Medulla oblongata (tissue), 1 donor: ENCODE measurements at regions not wholly inside any gene's neighbourhood (a gene's known extent, or its start where the extent isn't known, plus 50 kb on each side); places are given as distances from the start of the nearest gene placed in this dataset.
"Not testable (repeated sequence)": the region's sequence is repeated elsewhere in the genome, so short reads cannot be mapped to it uniquely, and the experiment has no call there.

Experiments
- DNase-seq: peaks from one replicate; pipeline ENCODE4 v3.0.0-alpha.2; 2015; ENCODE audit errors: extremely low spot score

DNA sequence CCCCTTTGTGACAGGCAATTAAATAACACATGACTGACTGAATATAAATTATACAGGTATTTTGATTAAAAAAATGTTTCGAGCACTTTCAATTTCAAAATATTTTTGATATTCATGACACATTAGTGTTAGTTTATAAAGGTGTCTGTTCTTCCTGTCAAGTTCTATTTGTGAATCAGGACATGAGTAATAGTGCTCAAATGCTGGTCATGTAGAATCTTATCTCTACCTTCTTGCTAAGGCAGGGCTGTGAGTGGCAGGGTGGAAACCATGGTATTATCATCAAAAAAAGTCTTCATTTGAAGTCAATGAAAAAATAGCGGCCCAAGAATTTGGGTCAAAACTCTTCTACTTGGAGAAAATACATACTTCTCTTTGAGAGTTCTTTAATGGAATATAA lies 250.2 kb downstream of the DACT1 start:
- no peak for DNase-seq

- no peak for DNase-seq
Measured at GRCh38 chr14:58898655-58899316, 261.0 kb downstream of the DACT1 start.

DNA sequence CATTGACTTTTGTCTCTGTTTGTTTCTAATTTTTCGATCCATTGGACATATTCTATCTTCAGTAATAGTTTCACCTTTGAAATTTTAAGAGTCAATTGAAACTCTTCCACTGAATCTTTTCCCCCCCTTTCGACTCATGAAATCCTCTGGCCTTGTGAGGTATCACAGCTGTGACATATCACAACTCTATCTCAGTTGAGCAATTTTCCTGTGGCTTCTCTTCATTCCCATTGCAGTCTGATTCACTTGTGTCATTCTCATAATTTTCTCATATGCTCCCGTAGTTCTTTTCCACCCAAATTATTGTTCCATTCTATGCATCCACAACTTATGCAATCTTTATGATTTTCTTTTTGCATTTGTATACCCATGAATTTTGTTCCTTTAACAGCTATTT lies 261.6 kb downstream of the DACT1 start:
- DNase-seq, result no peak

- DNase-seq, result no peak
Measured at GRCh38 chr14:58901826-58902225, 264.1 kb downstream of the DACT1 start.

DNA sequence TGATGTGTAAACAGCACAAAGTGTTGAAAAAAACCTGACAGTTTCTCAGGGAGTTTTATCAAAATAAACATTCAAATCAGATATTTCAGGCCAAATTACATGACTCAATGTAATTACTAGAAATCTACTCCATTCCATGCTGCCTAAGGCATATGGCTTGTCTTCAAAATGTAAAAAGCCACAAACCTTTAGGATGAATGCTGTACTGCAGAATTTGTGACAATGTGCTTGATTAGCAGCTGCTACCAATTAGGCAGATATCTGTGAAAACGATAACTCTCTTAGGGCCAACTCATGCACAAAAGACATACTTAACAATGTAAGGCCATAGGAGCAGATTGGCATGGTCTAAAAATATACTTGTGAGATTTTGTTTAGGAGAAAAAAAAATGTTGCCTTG lies 267.0 kb downstream of the DACT1 start:
- no peak for DNase-seq

GRCh38 chr14:58907803-58908202 lies 270.0 kb downstream of the DACT1 start:
- no peak for DNase-seq

GRCh38 chr14:58912287-58912686 lies 274.5 kb downstream of the DACT1 start:
- no peak for DNase-seq

GRCh38 chr14:58912799-58913432 lies 275.2 kb downstream of the DACT1 start:
- DNase-seq, result no peak

- peak; percentile 3 for DNase-seq
Measured at GRCh38 chr14:58914279-58914855, 274.1 kb upstream of the DAAM1 start.

DNA sequence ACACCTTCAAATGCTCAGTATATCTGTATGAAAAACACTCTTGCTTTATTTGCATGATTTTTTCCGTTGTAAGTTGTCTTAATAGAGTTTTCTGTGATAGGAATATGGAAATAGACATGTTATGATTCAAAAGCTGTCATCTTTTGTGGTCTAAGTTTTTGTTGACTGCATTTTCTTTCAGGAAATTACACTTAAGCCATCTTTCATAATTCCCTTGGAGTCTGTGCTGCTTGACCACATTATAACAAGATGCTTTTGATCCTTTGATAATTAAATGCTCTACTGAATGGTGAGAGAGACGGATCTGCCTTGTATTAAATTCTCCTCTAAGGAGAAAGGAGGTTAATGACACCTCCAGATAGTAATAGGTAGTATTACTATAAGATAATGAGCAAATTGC lies 272.8 kb upstream of the DAAM1 start:
- no peak for DNase-seq

- DNase-seq, result no peak
Measured at GRCh38 chr14:58918066-58918738, 270.3 kb upstream of the DAAM1 start.

GRCh38 chr14:58919217-58919616 lies 269.2 kb upstream of the DAAM1 start:
- no peak for DNase-seq

DNA sequence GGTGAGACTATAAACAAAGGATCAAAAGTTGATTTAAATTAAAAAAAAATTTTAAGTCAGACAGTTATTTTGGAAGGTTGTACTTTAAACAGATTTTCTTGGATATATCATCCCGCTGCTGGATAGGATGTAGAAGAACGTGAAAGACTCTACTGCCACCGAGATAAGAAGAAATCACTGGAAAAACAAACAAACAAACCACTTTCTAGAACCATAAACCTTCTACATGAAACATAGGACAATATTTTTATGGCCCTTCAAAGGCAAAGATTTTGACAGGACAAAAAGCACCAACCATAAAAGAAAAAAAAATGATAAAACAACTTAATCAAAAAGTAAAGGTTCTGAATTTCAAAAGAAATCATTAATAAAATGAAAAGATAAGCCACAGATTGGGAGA lies 268.2 kb upstream of the DAAM1 start:
- no peak for DNase-seq

DNA sequence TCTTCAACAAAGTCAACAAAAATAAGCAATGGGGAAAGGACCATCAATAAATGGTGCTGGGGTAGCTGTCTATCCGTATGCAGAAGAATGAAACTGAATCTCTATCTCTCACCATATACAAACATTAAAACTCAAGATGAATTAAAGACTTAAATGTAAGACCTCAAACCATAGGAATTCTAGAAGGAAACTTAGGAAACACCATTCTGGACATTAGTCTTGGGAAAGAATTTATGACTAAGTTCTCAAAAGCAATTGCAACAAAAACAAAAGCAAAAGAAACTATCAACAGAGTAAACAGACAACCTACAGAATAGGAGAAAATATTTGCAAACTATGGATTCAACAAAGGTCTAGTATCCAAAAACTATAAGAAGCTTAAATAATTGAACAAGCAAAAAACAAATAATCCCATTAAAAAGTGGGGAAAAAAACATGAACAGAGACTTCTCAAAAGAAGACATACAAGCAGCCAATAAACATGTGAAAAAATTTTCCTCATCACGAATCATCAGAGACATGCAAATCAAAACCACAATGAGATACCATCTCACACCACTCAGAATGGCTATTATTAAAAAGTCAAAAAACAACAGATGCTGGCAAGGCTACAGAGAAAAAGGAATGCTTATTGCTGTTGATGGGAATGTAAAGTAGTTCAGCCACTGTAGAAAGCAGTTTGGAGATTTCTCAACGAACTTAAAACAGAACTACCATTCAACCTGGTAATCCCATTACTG lies 266.1 kb upstream of the DAAM1 start:
- not testable (repeated sequence) for DNase-seq

- no peak for DNase-seq
Measured at GRCh38 chr14:58923751-58924405, 264.6 kb upstream of the DAAM1 start.

DNA sequence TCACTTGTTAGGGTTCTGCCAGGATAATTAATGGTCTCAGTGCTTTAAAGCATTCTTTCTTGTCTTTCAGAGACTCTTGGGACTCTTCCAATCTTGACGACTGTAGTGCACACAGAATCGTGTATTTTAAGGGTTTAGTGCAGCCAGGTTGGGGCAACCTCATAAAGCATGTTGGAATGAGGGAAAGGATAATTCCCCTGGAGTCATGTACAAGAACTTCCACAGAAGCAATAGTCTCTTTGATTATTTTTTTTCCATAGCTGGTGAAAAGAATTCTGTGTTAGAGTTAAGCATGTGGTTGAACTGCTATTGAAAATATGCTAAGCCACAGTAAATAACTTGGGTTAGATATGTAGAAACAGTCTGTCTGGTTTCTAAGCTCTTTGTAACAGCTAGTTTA lies 246.8 kb upstream of the DAAM1 start:
- DNase-seq, result no peak

GRCh38 chr14:58942516-58942915 lies 246.0 kb upstream of the DAAM1 start:
- DNase-seq, result no peak

- DNase-seq, result no peak
Measured at GRCh38 chr14:58944343-58944967, 244.0 kb upstream of the DAAM1 start.

- DNase-seq, result no peak
Measured at GRCh38 chr14:58944968-58945356, 243.5 kb upstream of the DAAM1 start.

DNA sequence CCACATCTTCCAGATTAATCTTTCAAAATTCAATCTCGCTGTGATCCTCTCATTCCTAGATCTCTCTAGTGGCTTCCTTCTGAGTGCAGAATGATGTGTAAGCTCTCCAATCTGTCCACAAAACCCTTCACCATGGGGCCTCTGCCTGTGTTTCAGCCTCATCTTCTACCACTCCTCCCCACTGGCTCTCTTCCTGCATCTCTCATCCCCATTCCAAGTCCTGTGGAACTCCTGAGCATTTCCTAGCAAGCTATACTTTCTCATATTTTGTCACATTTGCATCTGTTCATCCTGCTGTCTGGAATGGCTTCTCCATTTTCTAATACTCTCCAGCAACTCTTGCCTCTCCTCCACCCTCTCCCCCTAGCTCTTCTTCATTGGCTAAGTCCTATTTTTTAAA lies 242.0 kb upstream of the DAAM1 start:
- DNase-seq, result no peak

GRCh38 chr14:58947156-58947555 lies 241.3 kb upstream of the DAAM1 start:
- no peak for DNase-seq
